ENCODE measurements at regions not wholly inside any gene's neighbourhood (a gene's known extent, or its start where the extent isn't known, plus 50 kb on each side); places are given as distances from the start of the nearest gene placed in this dataset.

DNA sequence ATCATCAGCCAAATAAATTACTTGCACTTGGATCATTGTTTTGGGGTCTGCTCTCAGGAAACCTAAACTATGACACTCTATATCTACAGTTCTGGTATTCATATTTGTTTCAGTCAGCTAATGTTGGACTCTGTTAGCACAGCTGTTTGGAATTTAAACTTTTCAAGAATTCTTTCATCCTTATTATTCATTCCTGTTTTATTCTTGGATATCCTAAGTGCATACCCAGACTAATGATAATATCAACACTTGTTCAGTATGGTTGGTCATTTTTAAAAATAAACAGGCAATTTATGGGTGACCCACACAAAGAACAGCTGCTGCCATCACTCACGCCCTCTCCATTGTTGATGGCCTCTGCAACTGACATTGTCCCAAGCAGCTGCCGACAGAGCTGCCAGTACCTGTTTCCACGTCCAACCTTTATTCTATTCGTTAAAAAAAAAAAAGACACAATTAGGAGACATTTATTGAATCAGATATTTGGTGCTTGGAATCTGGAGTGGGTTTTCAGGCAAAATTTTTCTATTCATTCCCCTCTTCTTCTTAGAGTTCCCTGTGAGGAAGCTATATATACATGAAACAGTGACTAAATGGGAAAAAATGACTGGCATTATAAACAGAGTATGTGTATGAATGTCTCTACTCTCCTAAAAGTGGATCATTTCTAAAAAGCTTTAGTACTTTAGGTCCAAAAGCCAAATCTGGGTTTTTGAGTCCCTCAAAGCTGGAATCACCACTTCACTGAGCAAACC, 252.1 kb upstream of the NAV3 start:
- H3K4me1 ChIP-seq, result no peaks in the 10 kb centered on the region
- ATAC-seq (peak in 2 of 4 donors; percentile 40 to 71), DNase-seq (no peak)
- H3K9me3 ChIP-seq, result no peaks in the 10 kb centered on the region
- no peaks in the 10 kb centered on the region for H3K36me3 ChIP-seq (ENCODE audit: insufficient read depth in 1 of 2, low read depth in 1 of 2)
- intact Hi-C loops (cut with DNase I), result no loop called here
- TF ChIP-seq, protein P1, sequence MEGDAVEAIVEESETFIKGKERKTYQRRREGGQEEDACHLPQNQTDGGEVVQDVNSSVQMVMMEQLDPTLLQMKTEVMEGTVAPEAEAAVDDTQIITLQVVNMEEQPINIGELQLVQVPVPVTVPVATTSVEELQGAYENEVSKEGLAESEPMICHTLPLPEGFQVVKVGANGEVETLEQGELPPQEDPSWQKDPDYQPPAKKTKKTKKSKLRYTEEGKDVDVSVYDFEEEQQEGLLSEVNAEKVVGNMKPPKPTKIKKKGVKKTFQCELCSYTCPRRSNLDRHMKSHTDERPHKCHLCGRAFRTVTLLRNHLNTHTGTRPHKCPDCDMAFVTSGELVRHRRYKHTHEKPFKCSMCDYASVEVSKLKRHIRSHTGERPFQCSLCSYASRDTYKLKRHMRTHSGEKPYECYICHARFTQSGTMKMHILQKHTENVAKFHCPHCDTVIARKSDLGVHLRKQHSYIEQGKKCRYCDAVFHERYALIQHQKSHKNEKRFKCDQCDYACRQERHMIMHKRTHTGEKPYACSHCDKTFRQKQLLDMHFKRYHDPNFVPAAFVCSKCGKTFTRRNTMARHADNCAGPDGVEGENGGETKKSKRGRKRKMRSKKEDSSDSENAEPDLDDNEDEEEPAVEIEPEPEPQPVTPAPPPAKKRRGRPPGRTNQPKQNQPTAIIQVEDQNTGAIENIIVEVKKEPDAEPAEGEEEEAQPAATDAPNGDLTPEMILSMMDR (IDR thresholded peaks at IDR 0.05), result no peak
- H3K4me3 ChIP-seq, result no peak overlapping the region
- H3K27ac ChIP-seq, result no peak overlapping the region
- no peaks in the 10 kb centered on the region for H3K27me3 ChIP-seq (ENCODE audit: insufficient read depth in 3 of 3, low read length in 2 of 3)
- WGBS, 3 donors, result 19 to 30% (median 29%) methylated on average over 4 of the region's 4 CpGs

DNA sequence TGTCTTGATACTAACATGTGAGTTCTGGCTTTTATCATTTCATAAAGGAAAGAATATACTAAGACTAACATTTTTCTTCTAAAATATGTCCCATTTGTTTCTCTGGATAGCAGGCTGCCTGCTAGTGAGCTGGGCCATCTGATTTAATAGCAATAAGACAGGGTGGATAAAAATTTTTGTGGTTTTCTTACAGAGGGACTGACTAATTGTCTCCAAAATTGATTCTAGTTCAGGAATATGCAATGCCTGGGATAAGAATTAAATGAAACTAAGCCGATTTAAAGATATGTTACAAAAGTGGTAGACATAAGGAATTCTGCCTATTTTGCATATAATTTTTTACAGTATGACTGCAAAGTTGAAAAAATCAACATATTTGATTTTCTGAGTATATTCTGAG, 252.9 kb upstream of the NAV3 start:
- TF ChIP-seq, protein P1 (IDR thresholded peaks at IDR 0.05), result no peak
- intact Hi-C loops (cut with DNase I), result no loop called here

DNA sequence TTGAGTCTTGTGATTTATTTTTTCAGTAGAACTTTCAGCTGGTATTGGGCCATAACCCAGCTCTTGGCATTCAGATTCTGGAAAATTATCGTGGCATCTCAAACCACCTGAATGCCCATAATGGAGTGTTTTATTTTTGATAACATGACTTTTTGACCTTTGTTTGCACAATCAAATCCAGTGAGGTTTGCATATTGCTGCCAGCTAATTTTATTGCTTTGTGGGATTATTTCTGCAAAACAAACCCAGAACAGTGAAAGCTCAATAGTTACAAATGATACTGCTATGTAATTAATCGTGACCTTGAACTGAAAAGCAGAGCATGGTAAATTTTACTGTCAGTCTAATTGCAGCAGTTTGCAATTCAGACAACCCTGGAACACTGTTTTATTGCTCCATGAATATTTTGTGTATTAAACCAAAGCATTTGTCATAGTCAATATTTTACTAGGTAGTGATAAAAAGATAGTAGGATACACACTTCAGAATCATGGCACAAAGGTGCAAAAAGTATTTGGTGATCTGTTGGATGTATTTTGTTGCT, 255.2 kb upstream of the NAV3 start:
- ATAC-seq, result no peak

More for the DNA sequence above, 252.9 kb upstream of the NAV3 start:
- ATAC-seq, result no peak
- no peaks in the 10 kb centered on the region for H3K4me1 ChIP-seq
- H3K36me3 ChIP-seq (ENCODE audit: insufficient read depth in 1 of 2, low read depth in 1 of 2), result no peaks in the 10 kb centered on the region
- H3K4me3 ChIP-seq, result no peak overlapping the region
- DNase-seq, result no peak
- WGBS, 3 donors, result 29 to 50% (median 43%) methylated on average over 1 of the region's 1 CpG
- H3K9me3 ChIP-seq, result no peaks in the 10 kb centered on the region
- no peak overlapping the region for H3K27ac ChIP-seq
- no peaks in the 10 kb centered on the region for H3K27me3 ChIP-seq (ENCODE audit: insufficient read depth in 3 of 3, low read length in 2 of 3)

DNA sequence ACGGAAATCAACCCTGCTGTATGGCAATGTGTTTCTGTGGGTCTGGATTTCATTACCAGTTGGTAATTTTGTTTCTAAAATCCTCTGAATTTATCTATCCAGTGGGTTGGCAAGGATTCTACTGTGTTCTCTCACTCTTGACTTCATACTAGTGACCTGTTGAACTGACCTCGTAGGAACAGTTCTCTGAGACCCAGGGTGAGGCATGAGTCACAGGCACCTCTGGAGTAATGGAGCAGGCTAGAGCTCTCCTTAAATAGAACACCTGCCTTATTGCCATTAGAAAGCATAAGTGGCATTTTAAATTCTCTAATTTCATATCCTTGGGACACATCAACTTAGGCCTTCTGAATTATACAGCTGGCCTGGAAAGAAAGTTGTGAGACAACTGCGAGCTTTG, 258.3 kb upstream of the NAV3 start:
- TF ChIP-seq, protein P1 (IDR thresholded peaks at IDR 0.05), result no peak
- peaks cover 4% of the 10 kb centered on the region for H3K9me3 ChIP-seq
- DNase-seq (no peak), ATAC-seq (peak in 2 of 4 donors; percentile 45 to 76)
- H3K27me3 ChIP-seq (ENCODE audit: insufficient read depth in 3 of 3, low read length in 2 of 3), result no peaks in the 10 kb centered on the region
- no peaks in the 10 kb centered on the region for H3K36me3 ChIP-seq (ENCODE audit: insufficient read depth in 1 of 2, low read depth in 1 of 2)
- H3K4me1 ChIP-seq, result no peaks in the 10 kb centered on the region
- WGBS, 3 donors, result 61 to 69% (median 65%) methylated on average over 3 of the region's 3 CpGs
- no peak overlapping the region for H3K27ac ChIP-seq
- intact Hi-C loops (cut with DNase I), result no loop called here
- no peak overlapping the region for H3K4me3 ChIP-seq

More for the DNA sequence above, 255.2 kb upstream of the NAV3 start:
- TF ChIP-seq, protein P1 (IDR thresholded peaks at IDR 0.05), result no peak
- no peaks in the 10 kb centered on the region for H3K4me1 ChIP-seq
- H3K9me3 ChIP-seq, result no peaks in the 10 kb centered on the region
- DNase-seq, result no peak
- H3K36me3 ChIP-seq (ENCODE audit: insufficient read depth in 1 of 2, low read depth in 1 of 2), result no peaks in the 10 kb centered on the region
- H3K27ac ChIP-seq, result no peak overlapping the region
- intact Hi-C loops (cut with DNase I), result no loop called here
- H3K27me3 ChIP-seq (ENCODE audit: insufficient read depth in 3 of 3, low read length in 2 of 3), result no peaks in the 10 kb centered on the region
- no peak overlapping the region for H3K4me3 ChIP-seq
- WGBS, 3 donors, result 25 to 37% (median 29%) methylated on average over 2 of the region's 2 CpGs

All from psoas muscle (tissue), 7 donors.